DND-41 (cell line): ENCODE measurements at regions not wholly inside any gene's neighbourhood (a gene's known extent, or its start where the extent isn't known, plus 50 kb on each side); places are given as distances from the start of the nearest gene placed in this dataset.

Experiments used
- CTCF ChIP-seq: IDR thresholded peaks from 2 replicates; pipeline ENCODE4 v1.5.1; 2012; ENCODE audit warnings: borderline replicate concordance, low read length, moderate library complexity, mild to moderate bottlenecking; ENCODE audit not compliant: poor library complexity, severe bottlenecking; ENCODE audit errors: extremely low read depth
- EZH2 ChIP-seq: IDR thresholded peaks from 3 replicates; pipeline ENCODE4 v1.6.1; 2012; ENCODE audit warnings: borderline replicate concordance, low read depth, mild to moderate bottlenecking, moderate library complexity, low read length, inconsistent platforms; ENCODE audit not compliant: severe bottlenecking

DNA sequence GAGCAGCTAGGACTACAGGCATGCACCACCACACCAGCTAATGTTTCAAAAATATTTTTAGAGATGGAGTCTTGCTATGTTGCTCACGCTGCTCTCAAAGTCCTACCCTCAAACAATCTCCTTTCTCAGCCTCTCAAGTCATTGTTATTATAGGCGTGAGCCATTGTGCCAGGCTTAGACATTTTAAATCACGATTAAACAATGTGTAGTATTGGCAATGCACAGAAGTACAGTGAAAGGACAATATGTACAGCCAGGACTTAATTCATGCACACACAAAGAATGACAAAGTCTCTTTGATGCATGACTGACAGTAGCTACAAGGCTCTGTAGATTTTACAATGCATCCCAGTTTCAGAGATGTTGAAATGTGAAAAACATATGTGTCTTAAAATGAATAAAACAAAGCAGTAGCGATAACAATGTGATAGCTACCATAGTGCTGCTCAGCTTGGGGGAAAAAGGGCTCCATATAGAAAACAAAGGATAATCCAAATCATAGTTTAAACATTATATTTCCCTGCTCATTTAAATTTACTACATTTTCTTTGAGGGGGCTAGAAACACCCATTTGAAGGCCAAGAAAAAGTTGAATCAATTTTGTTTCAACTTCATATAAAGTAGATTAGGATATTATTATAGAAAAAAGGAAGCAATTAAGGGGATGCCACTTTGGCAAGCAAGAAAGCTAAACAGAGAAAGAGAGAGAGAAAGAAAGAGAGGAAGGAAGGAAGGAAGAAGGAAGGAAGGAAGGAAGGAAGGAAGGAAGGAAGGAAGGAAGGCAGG, 272.4 kb upstream of the SMIM31 start:
- TF ChIP-seq CTCF: no peak
- TF ChIP-seq EZH2: no peak
